ENCODE measurements at regions not wholly inside any gene's neighbourhood (a gene's known extent, or its start where the extent isn't known, plus 50 kb on each side); places are given as distances from the start of the nearest gene placed in this dataset.
"Not testable (repeated sequence)": the region's sequence is repeated elsewhere in the genome, so short reads cannot be mapped to it uniquely, and the experiment has no call there.

GRCh38 chr6:67880939-67881705 lies 754.0 kb upstream of the ADGRB3 start:
- no peak for DNase-seq
- Mint-ChIP-seq H3K27ac (no peak overlapping the region), H3K4me1 (no peaks in the 10 kb centered on the region), H3K9me3 (peaks cover 2 to 17% (median 9%) of the 10 kb centered on the region in 6 donors), H3K4me3 (no peak overlapping the region), H3K27me3 (ENCODE audit: low read depth in 3 of 3) (peaks cover 0 to 1% (median 0%) of the 10 kb centered on the region in 3 donors), H3K36me3 (no peaks in the 10 kb centered on the region)

GRCh38 chr6:67880343-67880742 lies 754.7 kb upstream of the ADGRB3 start:
- peaks cover 3 to 17% (median 10%) of the 10 kb centered on the region in 6 donors for H3K9me3 Mint-ChIP-seq
- DNase-seq; H3K4me1 Mint-ChIP-seq; H3K4me3 Mint-ChIP-seq; H3K27ac Mint-ChIP-seq; H3K27me3 Mint-ChIP-seq (ENCODE audit: low read depth in 3 of 3); H3K36me3 Mint-ChIP-seq: not testable (repeated sequence)

- not testable (repeated sequence) for H3K4me1 Mint-ChIP-seq; H3K27me3 Mint-ChIP-seq (ENCODE audit: low read depth in 3 of 3); H3K36me3 Mint-ChIP-seq; DNase-seq; H3K4me3 Mint-ChIP-seq; H3K27ac Mint-ChIP-seq
- peaks cover 3 to 20% (median 13%) of the 10 kb centered on the region in 6 donors for H3K9me3 Mint-ChIP-seq
Measured at GRCh38 chr6:67879928-67880327, 755.2 kb upstream of the ADGRB3 start.

- H3K9me3 Mint-ChIP-seq, result peaks cover 6 to 26% (median 16%) of the 10 kb centered on the region in 6 donors
- H3K4me3 Mint-ChIP-seq; H3K36me3 Mint-ChIP-seq; DNase-seq; H3K4me1 Mint-ChIP-seq; H3K27me3 Mint-ChIP-seq (ENCODE audit: low read depth in 3 of 3); H3K27ac Mint-ChIP-seq: not testable (repeated sequence)
Measured at GRCh38 chr6:67879105-67879904, 755.8 kb upstream of the ADGRB3 start.

DNA sequence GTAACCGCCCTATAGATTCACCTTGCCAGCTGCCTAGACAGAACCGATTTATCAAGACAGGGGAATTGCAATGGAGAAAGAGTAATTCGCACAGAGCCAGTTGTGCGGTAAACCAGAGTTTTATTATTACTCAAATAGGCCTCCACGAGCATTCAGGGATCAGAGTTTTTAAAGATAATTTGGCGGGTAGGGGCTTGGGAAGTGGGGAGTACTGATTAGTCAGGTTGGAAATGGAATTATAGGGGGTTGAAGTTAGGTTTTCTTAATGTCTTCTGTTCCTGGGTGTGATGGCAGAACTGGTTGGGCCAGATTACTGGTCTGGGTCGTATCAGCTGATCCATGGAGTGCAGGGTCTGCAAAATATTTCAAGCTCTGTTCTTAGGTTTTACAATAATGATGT lies 756.9 kb upstream of the ADGRB3 start:
- H3K27me3 Mint-ChIP-seq (ENCODE audit: low read depth in 3 of 3); H3K4me3 Mint-ChIP-seq; DNase-seq; H3K36me3 Mint-ChIP-seq; H3K27ac Mint-ChIP-seq; H3K4me1 Mint-ChIP-seq: not testable (repeated sequence)
- H3K9me3 Mint-ChIP-seq, result peaks cover 8 to 37% (median 24%) of the 10 kb centered on the region in 6 donors

DNA sequence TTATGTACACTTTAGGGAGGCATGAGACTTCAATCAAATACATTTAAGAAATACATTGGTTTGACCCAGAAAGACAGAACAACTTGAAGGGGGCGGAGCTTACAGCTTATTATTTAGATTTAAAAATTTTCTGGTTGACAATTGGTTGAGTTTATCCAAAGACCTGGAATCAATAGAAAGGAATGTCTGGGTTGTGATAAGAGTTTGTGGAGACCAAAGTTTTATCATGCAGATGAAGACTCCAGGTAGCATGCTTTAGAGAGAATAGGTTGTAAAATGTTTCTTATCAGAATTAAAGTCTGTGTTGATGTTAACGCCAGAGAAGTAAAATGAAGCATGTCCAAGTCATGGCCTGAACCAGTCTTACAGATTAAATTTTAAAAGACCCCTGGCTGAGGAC lies 757.8 kb upstream of the ADGRB3 start:
- Mint-ChIP-seq H3K9me3 (peaks cover 8 to 38% (median 26%) of the 10 kb centered on the region in 6 donors), H3K27me3 (ENCODE audit: low read depth in 3 of 3) (peaks cover 0 to 1% (median 0%) of the 10 kb centered on the region in 3 donors), H3K27ac (no peak overlapping the region), H3K4me1 (no peaks in the 10 kb centered on the region), H3K36me3 (no peaks in the 10 kb centered on the region), H3K4me3 (no peak overlapping the region)
- no peak for DNase-seq

DNA sequence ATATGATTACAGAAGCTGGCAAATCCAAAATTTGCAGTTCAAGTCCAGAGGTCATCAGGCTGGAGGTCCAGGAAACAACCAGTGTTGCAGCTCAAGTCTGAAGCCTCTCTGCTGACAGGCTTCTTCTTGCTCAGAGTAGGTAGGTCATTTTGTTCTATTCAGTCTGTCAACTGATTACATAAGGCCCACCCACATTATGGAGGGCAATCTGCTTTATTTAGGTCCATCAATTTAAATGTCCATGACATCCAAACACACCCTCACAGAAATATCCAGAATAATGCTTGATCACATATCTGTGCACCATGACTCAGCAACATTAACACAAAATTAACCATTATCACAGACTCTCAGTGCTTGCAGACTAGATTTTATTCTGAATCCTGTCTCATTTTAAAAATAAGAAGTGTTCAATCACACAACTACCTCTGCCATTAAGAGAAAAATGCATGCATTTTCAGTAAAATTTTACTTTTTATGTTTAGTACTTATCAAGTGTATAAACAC lies 759.2 kb upstream of the ADGRB3 start:
- Mint-ChIP-seq H3K36me3 (no peaks in the 10 kb centered on the region), H3K4me1 (no peaks in the 10 kb centered on the region), H3K27me3 (ENCODE audit: low read depth in 3 of 3) (peaks cover 0 to 1% (median 0%) of the 10 kb centered on the region in 3 donors), H3K4me3 (no peak overlapping the region), H3K27ac (no peak overlapping the region), H3K9me3 (peaks cover 8 to 38% (median 26%) of the 10 kb centered on the region in 6 donors)
- DNase-seq, result no peak

GRCh38 chr6:67870321-67870720 lies 764.8 kb upstream of the ADGRB3 start:
- Mint-ChIP-seq H3K36me3 (no peaks in the 10 kb centered on the region), H3K27me3 (ENCODE audit: low read depth in 3 of 3) (no peaks in the 10 kb centered on the region), H3K4me3 (no peak overlapping the region), H3K4me1 (no peaks in the 10 kb centered on the region), H3K27ac (no peak overlapping the region), H3K9me3 (peaks cover 9 to 29% (median 20%) of the 10 kb centered on the region in 6 donors)
- DNase-seq, result no peak

GRCh38 chr6:67863346-67863745 lies 771.7 kb upstream of the ADGRB3 start:
- DNase-seq, result no peak
- Mint-ChIP-seq H3K4me3 (no peak overlapping the region), H3K36me3 (no peaks in the 10 kb centered on the region), H3K9me3 (peaks cover 9 to 41% (median 21%) of the 10 kb centered on the region in 6 donors), H3K27me3 (ENCODE audit: low read depth in 3 of 3) (peaks cover 0 to 3% (median 0%) of the 10 kb centered on the region in 3 donors), H3K27ac (no peak overlapping the region), H3K4me1 (no peaks in the 10 kb centered on the region)

GRCh38 chr6:67854098-67854497 lies 781.0 kb upstream of the ADGRB3 start:
- no peak for DNase-seq
- Mint-ChIP-seq H3K27ac (no peak overlapping the region), H3K36me3 (peaks cover 0 to 7% (median 0%) of the 10 kb centered on the region in 3 donors), H3K4me1 (no peaks in the 10 kb centered on the region), H3K9me3 (peaks cover 18 to 61% (median 45%) of the 10 kb centered on the region in 6 donors), H3K4me3 (no peak overlapping the region), H3K27me3 (ENCODE audit: low read depth in 3 of 3) (peaks cover 0 to 2% (median 0%) of the 10 kb centered on the region in 3 donors)

DNA sequence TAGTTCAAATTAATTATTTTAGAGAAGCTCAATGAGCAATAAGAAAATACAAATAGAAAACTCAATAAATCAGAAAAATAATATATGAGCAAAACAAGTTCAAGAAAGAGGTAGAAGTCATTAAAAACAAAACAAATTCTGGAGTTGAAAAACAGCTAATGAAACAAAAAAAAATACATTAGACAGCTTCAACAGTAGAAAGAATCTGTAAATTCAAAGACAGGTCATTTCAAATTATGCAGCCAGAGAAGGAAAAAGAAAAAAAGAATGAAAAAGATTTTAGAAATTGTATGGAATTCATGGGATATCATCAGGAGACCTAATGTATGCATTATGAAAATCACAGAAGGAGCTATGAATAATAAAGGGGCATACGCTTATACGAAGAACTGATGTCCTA lies 795.3 kb upstream of the ADGRB3 start:
- no peaks in the 10 kb centered on the region for H3K4me1 Mint-ChIP-seq
- H3K27ac Mint-ChIP-seq, result no peak overlapping the region
- H3K9me3 Mint-ChIP-seq, result peaks cover 7 to 74% (median 41%) of the 10 kb centered on the region in 6 donors
- peaks cover 0 to 1% (median 0%) of the 10 kb centered on the region in 3 donors for H3K27me3 Mint-ChIP-seq (ENCODE audit: low read depth in 3 of 3)
- H3K4me3 Mint-ChIP-seq, result no peak overlapping the region
- no peak for DNase-seq
- H3K36me3 Mint-ChIP-seq, result no peaks in the 10 kb centered on the region

GRCh38 chr6:67825201-67825895 lies 809.7 kb upstream of the ADGRB3 start:
- no peak for DNase-seq
- peaks cover 10 to 52% (median 38%) of the 10 kb centered on the region in 6 donors for H3K9me3 Mint-ChIP-seq
- no peak overlapping the region for H3K4me3 Mint-ChIP-seq
- H3K27me3 Mint-ChIP-seq (ENCODE audit: low read depth in 3 of 3), result peaks cover 0 to 2% (median 2%) of the 10 kb centered on the region in 3 donors
- H3K27ac Mint-ChIP-seq, result no peak overlapping the region
- H3K36me3 Mint-ChIP-seq, result no peaks in the 10 kb centered on the region
- H3K4me1 Mint-ChIP-seq, result no peaks in the 10 kb centered on the region

- H3K27ac Mint-ChIP-seq, result no peak overlapping the region
- peaks cover 22 to 85% (median 58%) of the 10 kb centered on the region in 6 donors for H3K9me3 Mint-ChIP-seq
- H3K4me3 Mint-ChIP-seq, result no peak overlapping the region
- H3K4me1 Mint-ChIP-seq, result no peaks in the 10 kb centered on the region
- no peak for DNase-seq
- peaks cover 0 to 2% (median 0%) of the 10 kb centered on the region in 3 donors for H3K36me3 Mint-ChIP-seq
- peaks cover 0 to 3% (median 2%) of the 10 kb centered on the region in 3 donors for H3K27me3 Mint-ChIP-seq (ENCODE audit: low read depth in 3 of 3)
Measured at GRCh38 chr6:67818322-67818721, 816.8 kb upstream of the ADGRB3 start.
